Caco-2 (cell line): ENCODE measurements at regions not wholly inside any gene's neighbourhood (a gene's known extent, or its start where the extent isn't known, plus 50 kb on each side); places are given as distances from the start of the nearest gene placed in this dataset.

Experiments
- BruUV-seq: library from RNA; stranded (reverse); fragments of 400-500 nt; replicated peaks from 2 replicates; lab custom pipeline; 2021; lab: Mats Ljungman, UMichigan
- CTCF ChIA-PET: fragments of 300-600 bp; sonication (Branson Sonifier 250); formaldehyde crosslinking; loops from one replicate; lab custom pipeline; 2022; ENCODE audit warnings: antibody characterized with exemption; lab: Charles Lee
- POLR2A ChIA-PET: fragments of 300-600 bp; sonication (Branson Sonifier 250); formaldehyde crosslinking; loops from one replicate; lab custom pipeline; 2022; ENCODE audit warnings: antibody characterized with exemption; lab: Charles Lee
- DNase-seq, 2 experiments: peaks; one replicate each; pipeline versions ENCODE4 v3.0.0 to v3.0.0-alpha.2; 2020 to 2022
- H3K27me3 ChIP-seq: replicated peaks from 2 replicates; pipeline ENCODE4 v1.6.0; 2011; ENCODE audit warnings: low read length; ENCODE audit not compliant: control insufficient read depth, insufficient read depth
- H3K36me3 ChIP-seq: 2 replicates; pipeline ENCODE4 v1.5.1; 2011; ENCODE audit warnings: low read length; ENCODE audit not compliant: control insufficient read depth, insufficient read depth
- H3K4me1 ChIP-seq: fragments of 250-450 bp; sonication (Bioruptor Pico); 2 replicates; pipeline ENCODE4 v1.5.1; 2020; ENCODE audit warnings: mild to moderate bottlenecking
- H3K4me3 ChIP-seq: 2 replicates; pipeline ENCODE4 v1.5.1; 2011; ENCODE audit warnings: low read depth, mild to moderate bottlenecking, control low read depth, low read length
- H3K9me3 ChIP-seq: fragments of 250-450 bp; sonication (Bioruptor Pico); 2 replicates; pipeline ENCODE4 v1.5.1; 2020; ENCODE audit warnings: mild to moderate bottlenecking, moderate library complexity
- H3K27ac Mint-ChIP-seq: one replicate; pipeline ENCODE4 v1.8.0; 2022; ENCODE audit warnings: mixed read lengths; ENCODE audit not compliant: unreplicated experiment
- H3K27me3 Mint-ChIP-seq: one replicate; pipeline ENCODE4 v1.8.0; 2022; ENCODE audit warnings: mixed read lengths; ENCODE audit not compliant: insufficient read depth, unreplicated experiment
- H3K36me3 Mint-ChIP-seq: one replicate; pipeline ENCODE4 v1.8.0; 2022; ENCODE audit warnings: mild to moderate bottlenecking, mixed read lengths; ENCODE audit not compliant: insufficient read depth, unreplicated experiment
- H3K4me1 Mint-ChIP-seq: one replicate; pipeline ENCODE4 v1.8.0; 2022; ENCODE audit warnings: low read depth, mixed read lengths; ENCODE audit not compliant: unreplicated experiment
- H3K4me3 Mint-ChIP-seq: one replicate; pipeline ENCODE4 v1.8.0; 2022; ENCODE audit warnings: mild to moderate bottlenecking, moderate library complexity, mixed read lengths; ENCODE audit not compliant: unreplicated experiment
- H3K9me3 Mint-ChIP-seq: one replicate; pipeline ENCODE4 v1.8.0; 2022; ENCODE audit warnings: mixed read lengths; ENCODE audit not compliant: unreplicated experiment
- CTCF ChIP-seq, 2 experiments: fragments of 200-600 bp in 1 of 2; IDR thresholded peaks; 1 replicate in 1 of 2; 2 replicates in 1 of 2; pipeline versions ENCODE4 v1.5.1 to v1.8.0; 2011 to 2022; ENCODE audit warnings: antibody characterized with exemption in 1 of 2, control low read depth in 1 of 2, inconsistent platforms in 1 of 2, low read depth in 1 of 2, low read length in 1 of 2, mild to moderate bottlenecking in 1 of 2, moderate library complexity in 1 of 2; ENCODE audit not compliant: insufficient read depth in 1 of 2, severe bottlenecking in 1 of 2, unreplicated experiment in 1 of 2
- intact Hi-C: fragments of 100-400 bp; cut with micrococcal nuclease; formaldehyde crosslinking; loops from one replicate; pipeline ENCODE4 v1.10.0; 2022; ENCODE audit not compliant: unreplicated experiment

- intact Hi-C loops: no loop called here
- Mint-ChIP-seq H3K27ac (no peak overlapping the region), H3K4me1 (peaks cover 22% of the 10 kb centered on the region), H3K9me3 (no peaks in the 10 kb centered on the region), H3K36me3 (no peaks in the 10 kb centered on the region), H3K4me3 (no peak overlapping the region), H3K27me3 (no peaks in the 10 kb centered on the region)
- CTCF ChIA-PET: interaction anchor here (0.6 to 0.9 kb wide), 3 partner anchors 57 to 364 kb away, joined by 3 to 10 read pairs (median 3); no protein-coding TSS in a partner anchor
- no peak for TF ChIP-seq CTCF (IDR thresholded peaks at IDR 0.05; ENCODE audit: insufficient read depth in 1 of 2, low read depth in 1 of 2, low read length in 1 of 2, severe bottlenecking in 1 of 2, unreplicated experiment in 1 of 2)
- H3K27me3 ChIP-seq: no peaks in the 10 kb centered on the region
- peaks cover 1% of the 10 kb centered on the region for H3K36me3 ChIP-seq
- peaks cover 36% of the 10 kb centered on the region for H3K4me1 ChIP-seq
- H3K4me3 ChIP-seq: no peak overlapping the region
- BruUV-seq: no TSS peak
- POLR2A ChIA-PET: no interaction called here
- no peak for DNase-seq
- H3K9me3 ChIP-seq: no peaks in the 10 kb centered on the region
Measured at GRCh38 chr16:85196976-85197375, 84.7 kb upstream of the CIBAR2 start.

- H3K9me3 ChIP-seq: no peaks in the 10 kb centered on the region
- H3K4me3 Mint-ChIP-seq: no peak overlapping the region
- no peaks in the 10 kb centered on the region for H3K27me3 ChIP-seq
- no peak overlapping the region for H3K27ac Mint-ChIP-seq
- H3K4me1 Mint-ChIP-seq: peaks cover 22% of the 10 kb centered on the region
- DNase-seq: no peak
- no peaks in the 10 kb centered on the region for H3K36me3 Mint-ChIP-seq
- peaks cover 1% of the 10 kb centered on the region for H3K36me3 ChIP-seq
- no TSS peak for BruUV-seq
- ChIA-PET POLR2A (no interaction called here), CTCF (interaction anchor here (0.7 to 1.3 kb wide), 3 partner anchors 56 to 416 kb away, joined by 3 read pairs; no protein-coding TSS in a partner anchor)
- intact Hi-C loops: no loop called here
- TF ChIP-seq CTCF (IDR thresholded peaks at IDR 0.05; ENCODE audit: insufficient read depth in 1 of 2, low read depth in 1 of 2, low read length in 1 of 2, severe bottlenecking in 1 of 2, unreplicated experiment in 1 of 2): no peak
- H3K4me1 ChIP-seq: peaks cover 41% of the 10 kb centered on the region
- H3K27me3 Mint-ChIP-seq: no peaks in the 10 kb centered on the region
- H3K4me3 ChIP-seq: no peak overlapping the region
- H3K9me3 Mint-ChIP-seq: no peaks in the 10 kb centered on the region
Measured at GRCh38 chr16:85197611-85198566, 85.6 kb upstream of the CIBAR2 start.

DNA sequence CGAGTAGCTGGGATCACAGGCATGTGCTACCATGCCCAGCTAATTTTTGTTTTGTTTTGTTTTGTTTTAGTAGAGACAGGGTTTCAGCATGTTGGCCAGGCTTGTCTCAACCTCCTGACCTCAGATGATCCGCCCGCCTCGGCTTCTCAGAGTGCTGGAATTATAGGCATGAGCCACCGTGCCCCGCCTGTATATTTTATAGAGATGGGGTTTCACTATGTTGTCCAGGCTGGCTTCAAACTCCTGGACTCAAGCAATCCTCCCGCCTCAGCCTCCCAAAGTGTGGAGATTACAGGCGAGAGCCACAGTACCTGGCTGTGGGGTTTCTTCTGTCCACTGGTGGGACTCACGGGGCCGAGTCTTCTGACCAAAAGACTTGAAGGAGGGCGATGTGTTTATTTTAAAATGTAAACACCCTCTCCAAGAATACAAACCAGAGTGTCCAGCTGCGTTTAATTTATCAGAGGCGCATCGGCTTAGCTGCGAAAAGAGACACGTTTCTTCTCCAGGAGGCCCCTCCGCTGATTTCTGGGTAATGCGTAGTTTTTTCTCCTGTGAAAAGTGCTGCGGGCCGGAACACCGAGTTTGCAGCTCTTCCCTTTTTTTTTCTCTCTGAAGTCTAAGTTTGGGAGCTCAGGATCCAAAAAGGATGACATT lies 86.9 kb upstream of the CIBAR2 start:
- no peak for DNase-seq
- no peaks in the 10 kb centered on the region for H3K27me3 Mint-ChIP-seq
- Histone ChIP-seq H3K9me3 (no peaks in the 10 kb centered on the region), H3K36me3 (peaks cover 1% of the 10 kb centered on the region), H3K27me3 (no peaks in the 10 kb centered on the region), H3K4me1 (peaks cover 41% of the 10 kb centered on the region), H3K4me3 (no peak overlapping the region)
- intact Hi-C loops: no loop called here
- no peaks in the 10 kb centered on the region for H3K9me3 Mint-ChIP-seq
- H3K4me3 Mint-ChIP-seq: no peak overlapping the region
- no TSS peak for BruUV-seq
- TF ChIP-seq CTCF (IDR thresholded peaks at IDR 0.05; ENCODE audit: insufficient read depth in 1 of 2, low read depth in 1 of 2, low read length in 1 of 2, severe bottlenecking in 1 of 2, unreplicated experiment in 1 of 2): no peak
- H3K27ac Mint-ChIP-seq: peak overlapping the region; percentile 16
- H3K36me3 Mint-ChIP-seq: no peaks in the 10 kb centered on the region
- peaks cover 22% of the 10 kb centered on the region for H3K4me1 Mint-ChIP-seq
- ChIA-PET CTCF (interaction anchor here (1.3 kb wide), 1 partner anchor 84 kb away, joined by 3 read pairs; no protein-coding TSS in a partner anchor), POLR2A (no interaction called here)
